Lower leg skin (tissue), 3 donors: ENCODE measurements at regions not wholly inside any gene's neighbourhood (a gene's known extent, or its start where the extent isn't known, plus 50 kb on each side); places are given as distances from the start of the nearest gene placed in this dataset.

Source experiments
- CTCF ChIP-seq, 3 donors: fragments of 450-650 bp; IDR thresholded peaks; one replicate each; pipeline ENCODE4 v1.5.1; 2016; ENCODE audit warnings: antibody characterized with exemption in 3 of 3, mild to moderate bottlenecking in 3 of 3, moderate library complexity in 2 of 3
- POLR2A ChIP-seq, 2 donors: fragments of 450-650 bp; IDR thresholded peaks; one replicate each; pipeline ENCODE4 v1.6.1; 2016 to 2017; ENCODE audit warnings: antibody characterized with exemption in 2 of 2, mild to moderate bottlenecking in 1 of 2, moderate library complexity in 1 of 2

GRCh38 chr1:223006371-223006770 is 136.7 kb downstream of the TLR5 start:
- no peak for TF ChIP-seq CTCF (IDR thresholded peaks at IDR 0.05)
- no peak for TF ChIP-seq POLR2A (IDR thresholded peaks at IDR 0.05)
